Stomach (tissue), 8 donors: ENCODE measurements at regions not wholly inside any gene's neighbourhood (a gene's known extent, or its start where the extent isn't known, plus 50 kb on each side); places are given as distances from the start of the nearest gene placed in this dataset.

ENCODE experiments used
- DNase-seq, 2 donors: peaks; one replicate each; pipeline versions ENCODE4 v3.0.0 to v3.0.0-alpha.2; 2013 to 2019
- H3K27ac ChIP-seq, 5 donors: fragments of 200-600 bp in 4 of 5; sonication (generic) in 4 of 5; one replicate each; pipeline ENCODE4 v1.5.1; 2013 to 2019; ENCODE audit warnings: mild to moderate bottlenecking in 1 of 5, moderate library complexity in 1 of 5
- H3K27me3 ChIP-seq, 3 donors: fragments of 200-600 bp; sonication (generic); one replicate each; pipeline ENCODE4 v1.5.1; 2017 to 2019; ENCODE audit warnings: mixed run types in 1 of 3
- H3K36me3 ChIP-seq, 4 donors: fragments of 200-600 bp; sonication (generic); 1 replicate in 3 of 4; 2 replicates in 1 of 4; pipeline ENCODE4 v1.5.1; 2016 to 2019
- H3K4me1 ChIP-seq, 4 donors: fragments of 200-600 bp; sonication (generic); one replicate each; pipeline ENCODE4 v1.5.1; 2016 to 2019
- H3K4me3 ChIP-seq, 4 donors: fragments of 200-600 bp; sonication (generic) in 3 of 4; one replicate each; pipeline ENCODE4 v1.5.1; 2016 to 2019; ENCODE audit warnings: mild to moderate bottlenecking in 1 of 4
- H3K9me3 ChIP-seq, 4 donors: fragments of 200-600 bp; sonication (generic); one replicate each; pipeline ENCODE4 v1.5.1; 2016 to 2019
- EP300 ChIP-seq: sonication (generic); formaldehyde crosslinking; IDR thresholded peaks from one replicate; pipeline ENCODE4 v1.6.1; 2017; ENCODE audit warnings: antibody characterized with exemption
- POLR2A ChIP-seq, 4 donors: fragments of 450-650 bp; IDR thresholded peaks; one replicate each; pipeline ENCODE4 v1.6.1; 2016; ENCODE audit warnings: antibody characterized with exemption in 4 of 4, control low read depth in 2 of 4, mild to moderate bottlenecking in 1 of 4, moderate library complexity in 1 of 4
- POLR2AphosphoS5 ChIP-seq, 3 donors: sonication (generic); formaldehyde crosslinking; IDR thresholded peaks; one replicate each; pipeline ENCODE4 v1.6.1; 2016; ENCODE audit warnings: antibody characterized with exemption in 3 of 3
- WGBS, 5 donors: extraction: QIAGEN DNeasy Blood & Tissue Kit in 3 of 5; methylation state at CpG; one replicate each; pipeline versions ENCODE4 v1.1.5 to v1.1.7; 2013 to 2018; 5-methylcytosine and 5-hydroxymethylcytosine counted together
- intact Hi-C: fragments of 100-400 bp; cut with DNase I; formaldehyde crosslinking; loops from one replicate; pipeline ENCODE4 v1.15.1; 2023; ENCODE audit warnings: low total_unique reads
- TF ChIP-seq, protein P1 (sequence below), 7 experiments: fragments of 450-650 bp in 4 of 7; fragments of 200-600 bp in 3 of 7; sonication (generic) in 3 of 7; IDR thresholded peaks; one replicate each; pipeline ENCODE4 v1.5.1; 2016 to 2019; ENCODE audit warnings: antibody characterized with exemption in 7 of 7, control low read depth in 2 of 7, mild to moderate bottlenecking in 1 of 7
- donor health status: healthy with polysubstance abuse.
- donor health status: Bipolar disorder and iron deficiency.
- donor health status: healthy.

DNA sequence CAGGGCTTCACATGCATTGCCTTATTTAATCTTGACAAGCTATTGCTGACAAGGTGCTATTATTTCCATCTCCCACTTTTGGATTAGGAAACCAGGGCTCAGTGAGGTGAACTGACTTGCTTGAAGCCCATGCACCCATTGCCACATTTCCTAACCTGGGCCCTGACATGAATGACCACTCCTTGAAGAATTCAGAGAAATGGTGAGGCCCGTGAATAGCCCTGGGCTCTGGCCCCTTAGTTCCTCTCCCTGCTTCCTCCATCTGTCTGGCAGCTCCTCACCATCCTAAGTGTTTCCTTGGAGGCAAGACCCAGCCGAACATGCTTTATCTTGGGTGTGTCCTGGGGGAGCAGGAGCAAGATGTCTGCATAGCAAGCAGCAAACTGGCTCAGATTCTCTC lies 56.1 kb upstream of the NECTIN1 start:
- Histone ChIP-seq H3K9me3 (no peaks in the 10 kb centered on the region), H3K4me3 (no peak overlapping the region), H3K4me1 (no peaks in the 10 kb centered on the region), H3K27me3 (peaks cover 0 to 25% (median 0%) of the 10 kb centered on the region in 3 donors), H3K27ac (no peak overlapping the region), H3K36me3 (no peaks in the 10 kb centered on the region)
- TF ChIP-seq POLR2A (IDR thresholded peaks at IDR 0.05) (no peak), EP300 (no peak), POLR2AphosphoS5 (IDR thresholded peaks at IDR 0.05) (no peak)
- TF ChIP-seq, protein P1, sequence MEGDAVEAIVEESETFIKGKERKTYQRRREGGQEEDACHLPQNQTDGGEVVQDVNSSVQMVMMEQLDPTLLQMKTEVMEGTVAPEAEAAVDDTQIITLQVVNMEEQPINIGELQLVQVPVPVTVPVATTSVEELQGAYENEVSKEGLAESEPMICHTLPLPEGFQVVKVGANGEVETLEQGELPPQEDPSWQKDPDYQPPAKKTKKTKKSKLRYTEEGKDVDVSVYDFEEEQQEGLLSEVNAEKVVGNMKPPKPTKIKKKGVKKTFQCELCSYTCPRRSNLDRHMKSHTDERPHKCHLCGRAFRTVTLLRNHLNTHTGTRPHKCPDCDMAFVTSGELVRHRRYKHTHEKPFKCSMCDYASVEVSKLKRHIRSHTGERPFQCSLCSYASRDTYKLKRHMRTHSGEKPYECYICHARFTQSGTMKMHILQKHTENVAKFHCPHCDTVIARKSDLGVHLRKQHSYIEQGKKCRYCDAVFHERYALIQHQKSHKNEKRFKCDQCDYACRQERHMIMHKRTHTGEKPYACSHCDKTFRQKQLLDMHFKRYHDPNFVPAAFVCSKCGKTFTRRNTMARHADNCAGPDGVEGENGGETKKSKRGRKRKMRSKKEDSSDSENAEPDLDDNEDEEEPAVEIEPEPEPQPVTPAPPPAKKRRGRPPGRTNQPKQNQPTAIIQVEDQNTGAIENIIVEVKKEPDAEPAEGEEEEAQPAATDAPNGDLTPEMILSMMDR (IDR thresholded peaks at IDR 0.05) = no peak
- intact Hi-C loops = no loop called here
- 44 to 70% (median 55%) methylated on average over 2 of the region's 2 CpGs for WGBS, 5 donors
- no peak for DNase-seq

DNA sequence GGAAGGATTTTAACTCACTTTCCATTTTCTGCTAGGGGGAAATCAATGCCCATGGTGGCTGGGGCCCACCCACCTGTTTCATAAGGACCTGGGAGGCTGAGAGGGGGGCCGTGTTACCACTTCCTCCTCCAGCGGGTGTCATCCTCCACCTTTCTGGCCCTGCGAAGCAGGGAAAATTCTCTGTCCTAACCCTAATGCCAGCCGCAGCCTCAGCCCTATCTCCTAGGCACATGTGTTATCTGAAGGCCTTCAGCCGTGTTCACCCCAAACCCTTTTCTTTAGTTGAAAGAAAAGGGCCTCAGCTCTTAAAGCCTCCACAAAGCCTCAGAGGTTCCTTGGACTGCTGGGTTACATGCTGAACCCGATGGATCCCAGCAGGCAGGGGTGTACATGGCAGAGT lies 55.4 kb upstream of the NECTIN1 start:
- Histone ChIP-seq H3K4me3 (no peak overlapping the region), H3K36me3 (no peaks in the 10 kb centered on the region), H3K4me1 (no peaks in the 10 kb centered on the region), H3K27me3 (peaks cover 0 to 25% (median 0%) of the 10 kb centered on the region in 3 donors), H3K27ac (no peak overlapping the region), H3K9me3 (no peaks in the 10 kb centered on the region)
- intact Hi-C loops = no loop called here
- 86 to 91% (median 87%) methylated on average over 6 of the region's 6 CpGs for WGBS, 5 donors
- no peak for TF ChIP-seq POLR2A (IDR thresholded peaks at IDR 0.05)
- no peak for TF ChIP-seq POLR2AphosphoS5 (IDR thresholded peaks at IDR 0.05)
- no peak for DNase-seq

DNA sequence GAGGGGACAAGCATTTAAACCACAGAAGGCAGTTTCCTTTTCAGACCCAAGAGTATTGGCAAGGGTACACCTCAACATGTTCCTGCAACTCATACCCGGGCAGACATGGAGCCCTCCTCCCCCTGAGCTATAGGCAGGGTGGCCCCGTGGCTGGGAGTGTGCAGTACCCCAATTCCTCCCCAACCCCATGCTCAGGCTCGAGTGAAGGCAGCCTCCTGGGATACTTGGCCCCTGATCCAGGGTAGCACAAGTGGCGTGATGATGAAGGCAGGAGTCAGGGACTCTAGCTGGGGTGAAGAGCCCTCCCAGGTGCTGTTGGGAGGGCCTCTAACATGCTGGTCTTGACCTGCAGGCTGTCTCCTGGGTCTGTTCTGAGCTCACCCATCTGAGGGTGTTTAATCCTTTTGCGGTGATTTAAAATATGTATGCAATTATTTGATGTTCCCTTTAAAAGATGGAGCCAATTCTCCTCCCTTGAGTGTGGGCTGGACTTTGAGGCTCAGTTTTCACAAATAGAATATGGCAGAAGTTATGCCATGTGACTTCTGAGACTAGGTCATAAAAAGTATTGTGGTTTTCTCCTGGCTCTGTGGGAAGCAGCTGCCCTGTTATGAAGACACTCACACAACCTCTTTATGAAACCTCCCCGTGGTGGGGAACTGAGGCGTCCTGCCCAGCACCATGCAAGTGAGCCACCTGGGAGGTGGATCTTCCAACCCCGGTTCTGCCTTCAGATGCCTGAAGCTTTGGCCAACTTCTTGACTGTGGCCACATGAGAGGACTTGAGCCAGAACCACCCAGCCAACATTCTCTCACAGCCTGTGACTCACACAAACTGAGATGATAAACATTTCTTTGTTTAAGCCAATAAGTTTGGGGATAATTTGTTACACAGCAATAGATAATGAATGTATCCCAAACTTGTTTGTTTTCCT lies 54.7 kb upstream of the NECTIN1 start:
- intact Hi-C loops = no loop called here
- Histone ChIP-seq H3K27ac (no peak overlapping the region), H3K4me1 (no peaks in the 10 kb centered on the region), H3K4me3 (no peak overlapping the region), H3K27me3 (peaks cover 0 to 25% (median 0%) of the 10 kb centered on the region in 3 donors), H3K9me3 (no peaks in the 10 kb centered on the region), H3K36me3 (no peaks in the 10 kb centered on the region)
- DNase-seq = no peak
- 78 to 91% (median 88%) methylated on average over 6 to 8 of the region's 8 CpGs for WGBS, 5 donors
- TF ChIP-seq POLR2A (IDR thresholded peaks at IDR 0.05) (no peak), EP300 (no peak), POLR2AphosphoS5 (IDR thresholded peaks at IDR 0.05) (no peak)
- TF ChIP-seq, protein P1 (IDR thresholded peaks at IDR 0.05) = no peak

DNA sequence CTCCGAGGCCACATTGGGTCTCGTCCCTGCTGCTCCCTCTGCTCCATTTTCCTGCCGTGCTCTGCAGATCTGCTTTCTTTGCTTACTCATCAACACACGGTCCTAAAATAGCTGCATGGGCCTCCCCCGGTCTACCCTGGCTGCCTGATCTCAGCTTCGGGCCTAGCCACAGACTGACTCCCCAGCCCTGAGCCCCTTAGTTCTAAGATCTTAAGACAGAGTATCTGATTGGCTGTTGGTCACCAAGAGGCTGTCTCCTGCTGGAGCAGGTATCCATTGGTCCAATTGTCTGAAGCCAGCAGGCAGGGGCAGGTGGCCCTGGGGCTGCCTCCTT lies 53.7 kb upstream of the NECTIN1 start:
- Histone ChIP-seq H3K4me3 (no peak overlapping the region), H3K4me1 (no peaks in the 10 kb centered on the region), H3K9me3 (no peaks in the 10 kb centered on the region), H3K27ac (no peak overlapping the region), H3K27me3 (peaks cover 0 to 30% (median 0%) of the 10 kb centered on the region in 3 donors), H3K36me3 (no peaks in the 10 kb centered on the region)
- TF ChIP-seq EP300 (no peak), POLR2A (IDR thresholded peaks at IDR 0.05) (no peak), POLR2AphosphoS5 (IDR thresholded peaks at IDR 0.05) (no peak)
- TF ChIP-seq, protein P1 (IDR thresholded peaks at IDR 0.05) = no peak
- DNase-seq = no peak
- intact Hi-C loops = no loop called here
- WGBS, 5 donors = 50 to 76% (median 64%) methylated on average over 4 to 6 of the region's 6 CpGs
